GM21619 (cell line): ENCODE measurements at regions not wholly inside any gene's neighbourhood (a gene's known extent, or its start where the extent isn't known, plus 50 kb on each side); places are given as distances from the start of the nearest gene placed in this dataset.
A peak's percentile ranks its signal among the peaks of the same experiment; 100 is the strongest.

ENCODE experiments used
- ATAC-seq: cut with Tn5 transposase; IDR thresholded peaks from one replicate; pipeline ENCODE4 v1.9.1; 2021; ENCODE audit not compliant: unreplicated experiment

GRCh38 chr2:33859811-33860461 lies 260.8 kb upstream of the FAM98A start:
- no peak for ATAC-seq

GRCh38 chr2:33859176-33859575 lies 260.1 kb upstream of the FAM98A start:
- no peak for ATAC-seq

- ATAC-seq: no peak
These were observed 249.4 kb upstream of the FAM98A start for GRCh38 chr2:33848486-33848885.

GRCh38 chr2:33839791-33840190 lies 240.7 kb upstream of the FAM98A start:
- ATAC-seq: no peak

- ATAC-seq: no peak
These were observed 237.5 kb upstream of the FAM98A start for GRCh38 chr2:33836628-33837027.

GRCh38 chr2:33835911-33836310 lies 236.8 kb upstream of the FAM98A start:
- no peak for ATAC-seq

GRCh38 chr2:33822964-33823363 lies 223.9 kb upstream of the FAM98A start:
- no peak for ATAC-seq

- ATAC-seq: no peak
These were observed 213.6 kb upstream of the FAM98A start for GRCh38 chr2:33812707-33813106.

- ATAC-seq: no peak
These were observed 211.1 kb upstream of the FAM98A start for GRCh38 chr2:33810046-33810835.

GRCh38 chr2:33806041-33806440 lies 206.9 kb upstream of the FAM98A start:
- no peak for ATAC-seq

GRCh38 chr2:33804155-33804554 lies 205.1 kb upstream of the FAM98A start:
- ATAC-seq: no peak

- no peak for ATAC-seq
These were observed 197.4 kb upstream of the FAM98A start for GRCh38 chr2:33796511-33796910.

- no peak for ATAC-seq
These were observed 192.5 kb upstream of the FAM98A start for GRCh38 chr2:33791625-33792024.

- ATAC-seq: no peak
These were observed 188.9 kb upstream of the FAM98A start for GRCh38 chr2:33788044-33788443.

- ATAC-seq: no peak
These were observed 187.8 kb upstream of the FAM98A start for GRCh38 chr2:33786881-33787280.

GRCh38 chr2:33785201-33786106 lies 186.4 kb upstream of the FAM98A start:
- peak; percentile 87 for ATAC-seq

GRCh38 chr2:33784488-33784887 lies 185.4 kb upstream of the FAM98A start:
- ATAC-seq: no peak

- ATAC-seq: no peak
These were observed 183.5 kb upstream of the FAM98A start for GRCh38 chr2:33782395-33783230.

GRCh38 chr2:33777786-33778185 lies 178.7 kb upstream of the FAM98A start:
- ATAC-seq: no peak

GRCh38 chr2:33775306-33775705 lies 176.2 kb upstream of the FAM98A start:
- ATAC-seq: no peak

GRCh38 chr2:33770023-33770422 lies 170.9 kb upstream of the FAM98A start:
- ATAC-seq: no peak
